GM23338 (cell line): ENCODE measurements at regions not wholly inside any gene's neighbourhood (a gene's known extent, or its start where the extent isn't known, plus 50 kb on each side); places are given as distances from the start of the nearest gene placed in this dataset.

Experiments
- ATAC-seq: fragments of 200-7000 bp; cut with Tn5 transposase; 3 replicates; pipeline ENCODE4 v1.9.1; 2020
- DNase-seq: peaks from one replicate; pipeline ENCODE4 v3.0.0-alpha.2; 2015; ENCODE audit warnings: low spot score
- H2AFZ ChIP-seq: fragments of 200-600 bp; sonication (generic); 2 replicates; pipeline ENCODE4 v1.8.0; 2016; ENCODE audit warnings: antibody characterized with exemption, mild to moderate bottlenecking, moderate library complexity
- H3F3A ChIP-seq: fragments of 200-600 bp; sonication (generic); replicated peaks from 2 replicates; pipeline ENCODE4 v1.8.0; 2017; ENCODE audit warnings: antibody characterized with exemption, mixed run types, low read depth
- H3K27ac ChIP-seq: fragments of 200-600 bp; sonication (generic); 2 replicates; pipeline ENCODE4 v1.6.1; 2016; ENCODE audit warnings: low read depth
- H3K27me3 ChIP-seq: fragments of 200-600 bp; sonication (generic); 2 replicates; pipeline ENCODE4 v1.8.0; 2016; ENCODE audit warnings: mild to moderate bottlenecking, mixed run types, moderate library complexity; ENCODE audit not compliant: insufficient read depth
- H3K36me3 ChIP-seq: fragments of 200-600 bp; sonication (generic); 2 replicates; pipeline ENCODE4 v1.8.0; 2016; ENCODE audit warnings: mild to moderate bottlenecking; ENCODE audit not compliant: insufficient read depth
- H3K4me1 ChIP-seq: fragments of 200-600 bp; sonication (generic); 2 replicates; pipeline ENCODE4 v1.8.0; 2016; ENCODE audit warnings: mild to moderate bottlenecking, moderate library complexity; ENCODE audit not compliant: insufficient read depth
- H3K4me2 ChIP-seq: fragments of 200-600 bp; sonication (generic); 2 replicates; pipeline ENCODE4 v1.7.1; 2017; ENCODE audit warnings: mixed run types
- H3K4me3 ChIP-seq: fragments of 200-600 bp; sonication (generic); 2 replicates; pipeline ENCODE4 v1.6.1; 2016; ENCODE audit warnings: mixed run types
- H3K79me2 ChIP-seq: fragments of 200-600 bp; sonication (generic); replicated peaks from 2 replicates; pipeline ENCODE4 v1.8.0; 2017; ENCODE audit warnings: mild to moderate bottlenecking; ENCODE audit not compliant: insufficient read depth
- H3K9me2 ChIP-seq: fragments of 200-600 bp; sonication (generic); 2 replicates; pipeline ENCODE4 v1.8.0; 2017; ENCODE audit not compliant: insufficient read depth
- H4K20me1 ChIP-seq: fragments of 200-600 bp; sonication (generic); replicated peaks from 2 replicates; pipeline ENCODE4 v1.8.0; 2017; ENCODE audit warnings: mild to moderate bottlenecking; ENCODE audit not compliant: insufficient read depth
- H3K27ac Mint-ChIP-seq: 2 replicates; pipeline ENCODE4 v1.8.0; 2020; ENCODE audit warnings: inconsistent platforms, mild to moderate bottlenecking, moderate library complexity, mixed read lengths
- H3K27me3 Mint-ChIP-seq: 3 replicates; pipeline ENCODE4 v1.8.0; 2022; ENCODE audit warnings: low read depth, mild to moderate bottlenecking, moderate library complexity, mixed read lengths, inconsistent platforms; ENCODE audit not compliant: insufficient read depth, poor library complexity
- H3K36me3 Mint-ChIP-seq: 3 replicates; pipeline ENCODE4 v1.8.0; 2021; ENCODE audit warnings: low read depth, mild to moderate bottlenecking, inconsistent platforms, moderate library complexity, mixed read lengths
- H3K4me1 Mint-ChIP-seq: 3 replicates; pipeline ENCODE4 v1.8.0; 2020; ENCODE audit warnings: mild to moderate bottlenecking, inconsistent platforms, mixed read lengths
- H3K4me3 Mint-ChIP-seq: 3 replicates; pipeline ENCODE4 v1.8.0; 2021; ENCODE audit warnings: moderate library complexity, mild to moderate bottlenecking, inconsistent platforms, mixed read lengths
- H3K9me3 Mint-ChIP-seq: 3 replicates; pipeline ENCODE4 v1.8.0; 2020; ENCODE audit warnings: moderate library complexity, mild to moderate bottlenecking, inconsistent platforms, mixed read lengths
- CREB1 ChIP-seq: fragments of 250-450 bp; sonication (Bioruptor Pico); IDR thresholded peaks from 2 replicates; pipeline ENCODE4 v1.5.0; 2020; ENCODE audit warnings: low read depth, mild to moderate bottlenecking, moderate library complexity
- CTCF ChIP-seq, 2 experiments: fragments of 200-600 bp in 1 of 2; sonication (generic) in 1 of 2; conservative IDR thresholded peaks; 2 replicates each; pipeline versions ENCODE4 v1.5.1 to v1.6.1; 2016 to 2017; ENCODE audit warnings: antibody characterized with exemption in 2 of 2, low read depth in 2 of 2, mild to moderate bottlenecking in 2 of 2, moderate library complexity in 1 of 2
- ETS1 ChIP-seq: IDR thresholded peaks from 2 replicates; pipeline ENCODE4 v1.6.1; 2016; ENCODE audit warnings: antibody characterized with exemption
- EZH2 ChIP-seq: fragments of 200-600 bp; sonication (generic); IDR thresholded peaks from one replicate; pipeline ENCODE4 v1.8.0; 2017; ENCODE audit warnings: antibody characterized with exemption, mild to moderate bottlenecking, low read depth; ENCODE audit not compliant: unreplicated experiment
- EZH2phosphoT487 ChIP-seq: fragments of 200-600 bp; sonication (generic); IDR thresholded peaks from one replicate; pipeline ENCODE4 v1.8.1; 2018; ENCODE audit warnings: antibody characterized with exemption; ENCODE audit not compliant: unreplicated experiment
- JUNB ChIP-seq: IDR thresholded peaks from one replicate; pipeline ENCODE4 v1.6.1; 2016; ENCODE audit warnings: antibody characterized with exemption; ENCODE audit not compliant: unreplicated experiment
- NANOG ChIP-seq: IDR thresholded peaks from 2 replicates; pipeline ENCODE4 v1.6.1; 2016; ENCODE audit warnings: antibody characterized with exemption, borderline replicate concordance
- POLR2AphosphoS5 ChIP-seq: IDR thresholded peaks from 2 replicates; pipeline ENCODE4 v1.6.1; 2016; ENCODE audit warnings: antibody characterized with exemption, low read depth
- STAT1 ChIP-seq: IDR thresholded peaks from one replicate; pipeline ENCODE4 v1.6.1; 2016; ENCODE audit warnings: antibody characterized with exemption; ENCODE audit not compliant: unreplicated experiment
- ZNF114 ChIP-seq: fragments of 250-450 bp; sonication (Bioruptor Pico); IDR thresholded peaks from 2 replicates; pipeline ENCODE4 v1.5.0; 2020; ENCODE audit warnings: mild to moderate bottlenecking, moderate library complexity
- ZNF331 ChIP-seq: fragments of 250-450 bp; sonication (Bioruptor Pico); IDR thresholded peaks from 2 replicates; pipeline ENCODE4 v1.5.0; 2020; ENCODE audit warnings: low read depth, mild to moderate bottlenecking, moderate library complexity
- TF ChIP-seq, protein P1 (sequence below): IDR thresholded peaks from one replicate; pipeline ENCODE4 v1.6.1; 2018; ENCODE audit warnings: antibody characterized with exemption; ENCODE audit not compliant: unreplicated experiment
- TF ChIP-seq, protein P2 (sequence below): fragments of 250-450 bp; sonication (Bioruptor Pico); IDR thresholded peaks from 2 replicates; pipeline ENCODE4 v1.5.0; 2020; ENCODE audit warnings: mild to moderate bottlenecking, moderate library complexity

GRCh38 chr4:130233377-130234047 is 1137.6 kb downstream of the C4orf33 start:
- H3K79me2 ChIP-seq, result no peaks in the 10 kb centered on the region
- Mint-ChIP-seq H3K36me3 (no peaks in the 10 kb centered on the region), H3K9me3 (no peaks in the 10 kb centered on the region), H3K27ac (no peak overlapping the region), H3K4me1 (no peaks in the 10 kb centered on the region), H3K4me3 (no peak overlapping the region), H3K27me3 (no peaks in the 10 kb centered on the region)
- H3K4me1 ChIP-seq, result no peaks in the 10 kb centered on the region
- ATAC-seq (no peak), DNase-seq (no peak)
- TF ChIP-seq STAT1 (no peak), CREB1 (CRISPR knock-in tag) (no peak), NANOG (no peak), ETS1 (no peak), ZNF331 (CRISPR knock-in tag) (no peak), JUNB (no peak), EZH2 (no peak), ZNF114 (CRISPR knock-in tag) (no peak), CTCF (conservative IDR thresholded peaks at IDR 0.05; ENCODE audit: low read depth in 2 of 2) (no peak), EZH2phosphoT487 (no peak), POLR2AphosphoS5 (no peak)
- TF ChIP-seq, protein P1, sequence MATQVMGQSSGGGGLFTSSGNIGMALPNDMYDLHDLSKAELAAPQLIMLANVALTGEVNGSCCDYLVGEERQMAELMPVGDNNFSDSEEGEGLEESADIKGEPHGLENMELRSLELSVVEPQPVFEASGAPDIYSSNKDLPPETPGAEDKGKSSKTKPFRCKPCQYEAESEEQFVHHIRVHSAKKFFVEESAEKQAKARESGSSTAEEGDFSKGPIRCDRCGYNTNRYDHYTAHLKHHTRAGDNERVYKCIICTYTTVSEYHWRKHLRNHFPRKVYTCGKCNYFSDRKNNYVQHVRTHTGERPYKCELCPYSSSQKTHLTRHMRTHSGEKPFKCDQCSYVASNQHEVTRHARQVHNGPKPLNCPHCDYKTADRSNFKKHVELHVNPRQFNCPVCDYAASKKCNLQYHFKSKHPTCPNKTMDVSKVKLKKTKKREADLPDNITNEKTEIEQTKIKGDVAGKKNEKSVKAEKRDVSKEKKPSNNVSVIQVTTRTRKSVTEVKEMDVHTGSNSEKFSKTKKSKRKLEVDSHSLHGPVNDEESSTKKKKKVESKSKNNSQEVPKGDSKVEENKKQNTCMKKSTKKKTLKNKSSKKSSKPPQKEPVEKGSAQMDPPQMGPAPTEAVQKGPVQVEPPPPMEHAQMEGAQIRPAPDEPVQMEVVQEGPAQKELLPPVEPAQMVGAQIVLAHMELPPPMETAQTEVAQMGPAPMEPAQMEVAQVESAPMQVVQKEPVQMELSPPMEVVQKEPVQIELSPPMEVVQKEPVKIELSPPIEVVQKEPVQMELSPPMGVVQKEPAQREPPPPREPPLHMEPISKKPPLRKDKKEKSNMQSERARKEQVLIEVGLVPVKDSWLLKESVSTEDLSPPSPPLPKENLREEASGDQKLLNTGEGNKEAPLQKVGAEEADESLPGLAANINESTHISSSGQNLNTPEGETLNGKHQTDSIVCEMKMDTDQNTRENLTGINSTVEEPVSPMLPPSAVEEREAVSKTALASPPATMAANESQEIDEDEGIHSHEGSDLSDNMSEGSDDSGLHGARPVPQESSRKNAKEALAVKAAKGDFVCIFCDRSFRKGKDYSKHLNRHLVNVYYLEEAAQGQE, result no peak
- TF ChIP-seq, protein P2, sequence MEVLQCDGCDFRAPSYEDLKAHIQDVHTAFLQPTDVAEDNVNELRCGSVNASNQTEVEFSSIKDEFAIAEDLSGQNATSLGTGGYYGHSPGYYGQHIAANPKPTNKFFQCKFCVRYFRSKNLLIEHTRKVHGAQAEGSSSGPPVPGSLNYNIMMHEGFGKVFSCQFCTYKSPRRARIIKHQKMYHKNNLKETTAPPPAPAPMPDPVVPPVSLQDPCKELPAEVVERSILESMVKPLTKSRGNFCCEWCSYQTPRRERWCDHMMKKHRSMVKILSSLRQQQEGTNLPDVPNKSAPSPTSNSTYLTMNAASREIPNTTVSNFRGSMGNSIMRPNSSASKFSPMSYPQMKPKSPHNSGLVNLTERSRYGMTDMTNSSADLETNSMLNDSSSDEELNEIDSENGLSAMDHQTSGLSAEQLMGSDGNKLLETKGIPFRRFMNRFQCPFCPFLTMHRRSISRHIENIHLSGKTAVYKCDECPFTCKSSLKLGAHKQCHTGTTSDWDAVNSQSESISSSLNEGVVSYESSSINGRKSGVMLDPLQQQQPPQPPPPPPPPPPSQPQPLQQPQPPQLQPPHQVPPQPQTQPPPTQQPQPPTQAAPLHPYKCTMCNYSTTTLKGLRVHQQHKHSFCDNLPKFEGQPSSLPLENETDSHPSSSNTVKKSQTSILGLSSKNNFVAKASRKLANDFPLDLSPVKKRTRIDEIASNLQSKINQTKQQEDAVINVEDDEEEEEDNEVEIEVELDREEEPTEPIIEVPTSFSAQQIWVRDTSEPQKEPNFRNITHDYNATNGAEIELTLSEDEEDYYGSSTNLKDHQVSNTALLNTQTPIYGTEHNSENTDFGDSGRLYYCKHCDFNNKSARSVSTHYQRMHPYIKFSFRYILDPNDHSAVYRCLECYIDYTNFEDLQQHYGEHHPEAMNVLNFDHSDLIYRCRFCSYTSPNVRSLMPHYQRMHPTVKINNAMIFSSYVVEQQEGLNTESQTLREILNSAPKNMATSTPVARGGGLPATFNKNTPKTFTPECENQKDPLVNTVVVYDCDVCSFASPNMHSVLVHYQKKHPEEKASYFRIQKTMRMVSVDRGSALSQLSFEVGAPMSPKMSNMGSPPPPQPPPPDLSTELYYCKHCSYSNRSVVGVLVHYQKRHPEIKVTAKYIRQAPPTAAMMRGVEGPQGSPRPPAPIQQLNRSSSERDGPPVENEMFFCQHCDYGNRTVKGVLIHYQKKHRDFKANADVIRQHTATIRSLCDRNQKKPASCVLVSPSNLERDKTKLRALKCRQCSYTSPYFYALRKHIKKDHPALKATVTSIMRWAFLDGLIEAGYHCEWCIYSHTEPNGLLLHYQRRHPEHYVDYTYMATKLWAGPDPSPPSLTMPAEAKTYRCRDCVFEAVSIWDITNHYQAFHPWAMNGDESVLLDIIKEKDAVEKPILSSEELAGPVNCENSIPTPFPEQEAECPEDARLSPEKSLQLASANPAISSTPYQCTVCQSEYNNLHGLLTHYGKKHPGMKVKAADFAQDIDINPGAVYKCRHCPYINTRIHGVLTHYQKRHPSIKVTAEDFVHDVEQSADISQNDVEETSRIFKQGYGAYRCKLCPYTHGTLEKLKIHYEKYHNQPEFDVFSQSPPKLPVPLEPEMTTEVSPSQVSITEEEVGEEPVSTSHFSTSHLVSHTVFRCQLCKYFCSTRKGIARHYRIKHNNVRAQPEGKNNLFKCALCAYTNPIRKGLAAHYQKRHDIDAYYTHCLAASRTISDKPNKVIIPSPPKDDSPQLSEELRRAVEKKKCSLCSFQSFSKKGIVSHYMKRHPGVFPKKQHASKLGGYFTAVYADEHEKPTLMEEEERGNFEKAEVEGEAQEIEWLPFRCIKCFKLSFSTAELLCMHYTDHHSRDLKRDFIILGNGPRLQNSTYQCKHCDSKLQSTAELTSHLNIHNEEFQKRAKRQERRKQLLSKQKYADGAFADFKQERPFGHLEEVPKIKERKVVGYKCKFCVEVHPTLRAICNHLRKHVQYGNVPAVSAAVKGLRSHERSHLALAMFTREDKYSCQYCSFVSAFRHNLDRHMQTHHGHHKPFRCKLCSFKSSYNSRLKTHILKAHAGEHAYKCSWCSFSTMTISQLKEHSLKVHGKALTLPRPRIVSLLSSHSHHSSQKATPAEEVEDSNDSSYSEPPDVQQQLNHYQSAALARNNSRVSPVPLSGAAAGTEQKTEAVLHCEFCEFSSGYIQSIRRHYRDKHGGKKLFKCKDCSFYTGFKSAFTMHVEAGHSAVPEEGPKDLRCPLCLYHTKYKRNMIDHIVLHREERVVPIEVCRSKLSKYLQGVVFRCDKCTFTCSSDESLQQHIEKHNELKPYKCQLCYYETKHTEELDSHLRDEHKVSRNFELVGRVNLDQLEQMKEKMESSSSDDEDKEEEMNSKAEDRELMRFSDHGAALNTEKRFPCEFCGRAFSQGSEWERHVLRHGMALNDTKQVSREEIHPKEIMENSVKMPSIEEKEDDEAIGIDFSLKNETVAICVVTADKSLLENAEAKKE (CRISPR knock-in tag), result no peak
- peak overlapping the region; percentile 7; the same call in 1 of the 2 replicates for H2AFZ ChIP-seq
- no peaks in the 10 kb centered on the region for H4K20me1 ChIP-seq
- H3K27ac ChIP-seq, result no peak overlapping the region
- H3K4me2 ChIP-seq, result no peak overlapping the region
- peaks cover 6% of the 10 kb centered on the region for H3K9me2 ChIP-seq
- H3K27me3 ChIP-seq, result no peaks in the 10 kb centered on the region
- no peaks in the 10 kb centered on the region for H3F3A ChIP-seq
- no peaks in the 10 kb centered on the region for H3K36me3 ChIP-seq
- no peak overlapping the region for H3K4me3 ChIP-seq
